H1 (cell line): ENCODE measurements at regions not wholly inside any gene's neighbourhood (a gene's known extent, or its start where the extent isn't known, plus 50 kb on each side); places are given as distances from the start of the nearest gene placed in this dataset.

Experiments used
- BACH1 ChIP-seq: IDR thresholded peaks from 2 replicates; pipeline ENCODE4 v1.6.1; 2012; ENCODE audit warnings: low read length, improper control_type of control experiment
- FOSL1 ChIP-seq: IDR thresholded peaks from 2 replicates; pipeline ENCODE4 v1.6.1; 2011; ENCODE audit warnings: mild to moderate bottlenecking, low read depth, low read length, moderate library complexity; ENCODE audit not compliant: insufficient read depth
- GTF2F1 ChIP-seq: IDR thresholded peaks from 2 replicates; pipeline ENCODE4 v1.6.1; 2012; ENCODE audit warnings: low read depth, low read length, improper control_type of control experiment, borderline replicate concordance
- JUND ChIP-seq: IDR thresholded peaks from 2 replicates; pipeline ENCODE4 v1.6.1; 2011; ENCODE audit warnings: mild to moderate bottlenecking, improper control_type of control experiment, low read length
- KDM4A ChIP-seq: IDR thresholded peaks from one replicate; pipeline ENCODE4 v1.7.1; 2012; ENCODE audit warnings: low read depth, mild to moderate bottlenecking, moderate library complexity, low read length, inconsistent platforms; ENCODE audit not compliant: severe bottlenecking
- POU5F1 ChIP-seq: IDR thresholded peaks from 2 replicates; pipeline ENCODE4 v1.6.1; 2011; ENCODE audit warnings: low read depth, mild to moderate bottlenecking, low read length, moderate library complexity
- SAP30 ChIP-seq: fragments of 300-600 bp; sonication (generic); IDR thresholded peaks from 2 replicates; pipeline ENCODE4 v1.7.1; 2012; ENCODE audit warnings: low read length, moderate library complexity, mild to moderate bottlenecking, inconsistent platforms; ENCODE audit not compliant: insufficient read depth, insufficient replicate concordance
- SIN3A ChIP-seq, 2 experiments: IDR thresholded peaks in 1 of 2; conservative IDR thresholded peaks in 1 of 2; 2 replicates each; pipeline ENCODE4 v1.6.1; 2011 to 2012; ENCODE audit warnings: low read length in 2 of 2, improper control_type of control experiment in 1 of 2, low read depth in 1 of 2, mild to moderate bottlenecking in 1 of 2
- TAF1 ChIP-seq: IDR thresholded peaks from 2 replicates; pipeline ENCODE4 v1.6.1; 2011; ENCODE audit warnings: mild to moderate bottlenecking, low read depth, low read length
- YY1 ChIP-seq: IDR thresholded peaks from 2 replicates; pipeline ENCODE4 v1.6.1; 2011; ENCODE audit warnings: low read depth, mild to moderate bottlenecking, low read length
- TF ChIP-seq, protein P1 (sequence below): fragments of 300-600 bp; sonication (generic); IDR thresholded peaks from 2 replicates; pipeline ENCODE4 v1.7.1; 2012; ENCODE audit warnings: low read length, moderate library complexity, mild to moderate bottlenecking, inconsistent platforms; ENCODE audit not compliant: insufficient replicate concordance

DNA sequence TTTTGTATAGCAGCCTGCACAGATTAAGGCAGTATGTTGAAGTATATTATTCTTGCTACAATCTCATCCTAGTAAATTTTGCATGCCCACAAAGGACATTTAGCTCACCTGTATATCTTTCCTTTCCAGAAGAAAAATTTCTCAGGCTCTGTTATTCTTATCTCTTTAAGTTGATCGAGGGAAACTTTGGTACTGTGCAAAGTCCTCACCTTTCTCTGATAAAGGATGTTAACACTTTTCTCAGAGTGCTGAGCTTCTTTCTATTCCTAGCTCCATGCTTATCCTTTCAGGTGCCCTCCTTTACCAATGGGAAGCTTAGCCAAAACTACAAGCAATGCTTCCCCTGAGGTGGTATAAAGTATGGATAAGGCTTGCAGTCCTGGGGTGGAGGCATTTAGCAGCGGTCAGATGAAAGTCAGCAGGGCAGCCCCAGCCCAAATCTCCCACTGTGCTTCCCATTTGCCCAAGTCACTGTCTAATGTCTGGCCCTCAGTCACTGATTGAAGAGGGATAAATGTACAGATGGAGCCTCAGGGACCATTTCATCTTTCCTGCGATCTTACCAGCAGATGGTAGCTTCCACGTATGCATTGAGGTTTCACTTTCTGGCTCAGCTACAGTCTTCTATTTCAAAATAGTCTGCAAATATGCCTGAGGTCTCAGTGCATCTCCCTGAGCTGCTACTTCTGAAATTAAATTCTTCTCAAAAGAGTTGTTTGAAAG is 127.8 kb upstream of the P2RY1 start (continued):
- TF ChIP-seq, protein P1, sequence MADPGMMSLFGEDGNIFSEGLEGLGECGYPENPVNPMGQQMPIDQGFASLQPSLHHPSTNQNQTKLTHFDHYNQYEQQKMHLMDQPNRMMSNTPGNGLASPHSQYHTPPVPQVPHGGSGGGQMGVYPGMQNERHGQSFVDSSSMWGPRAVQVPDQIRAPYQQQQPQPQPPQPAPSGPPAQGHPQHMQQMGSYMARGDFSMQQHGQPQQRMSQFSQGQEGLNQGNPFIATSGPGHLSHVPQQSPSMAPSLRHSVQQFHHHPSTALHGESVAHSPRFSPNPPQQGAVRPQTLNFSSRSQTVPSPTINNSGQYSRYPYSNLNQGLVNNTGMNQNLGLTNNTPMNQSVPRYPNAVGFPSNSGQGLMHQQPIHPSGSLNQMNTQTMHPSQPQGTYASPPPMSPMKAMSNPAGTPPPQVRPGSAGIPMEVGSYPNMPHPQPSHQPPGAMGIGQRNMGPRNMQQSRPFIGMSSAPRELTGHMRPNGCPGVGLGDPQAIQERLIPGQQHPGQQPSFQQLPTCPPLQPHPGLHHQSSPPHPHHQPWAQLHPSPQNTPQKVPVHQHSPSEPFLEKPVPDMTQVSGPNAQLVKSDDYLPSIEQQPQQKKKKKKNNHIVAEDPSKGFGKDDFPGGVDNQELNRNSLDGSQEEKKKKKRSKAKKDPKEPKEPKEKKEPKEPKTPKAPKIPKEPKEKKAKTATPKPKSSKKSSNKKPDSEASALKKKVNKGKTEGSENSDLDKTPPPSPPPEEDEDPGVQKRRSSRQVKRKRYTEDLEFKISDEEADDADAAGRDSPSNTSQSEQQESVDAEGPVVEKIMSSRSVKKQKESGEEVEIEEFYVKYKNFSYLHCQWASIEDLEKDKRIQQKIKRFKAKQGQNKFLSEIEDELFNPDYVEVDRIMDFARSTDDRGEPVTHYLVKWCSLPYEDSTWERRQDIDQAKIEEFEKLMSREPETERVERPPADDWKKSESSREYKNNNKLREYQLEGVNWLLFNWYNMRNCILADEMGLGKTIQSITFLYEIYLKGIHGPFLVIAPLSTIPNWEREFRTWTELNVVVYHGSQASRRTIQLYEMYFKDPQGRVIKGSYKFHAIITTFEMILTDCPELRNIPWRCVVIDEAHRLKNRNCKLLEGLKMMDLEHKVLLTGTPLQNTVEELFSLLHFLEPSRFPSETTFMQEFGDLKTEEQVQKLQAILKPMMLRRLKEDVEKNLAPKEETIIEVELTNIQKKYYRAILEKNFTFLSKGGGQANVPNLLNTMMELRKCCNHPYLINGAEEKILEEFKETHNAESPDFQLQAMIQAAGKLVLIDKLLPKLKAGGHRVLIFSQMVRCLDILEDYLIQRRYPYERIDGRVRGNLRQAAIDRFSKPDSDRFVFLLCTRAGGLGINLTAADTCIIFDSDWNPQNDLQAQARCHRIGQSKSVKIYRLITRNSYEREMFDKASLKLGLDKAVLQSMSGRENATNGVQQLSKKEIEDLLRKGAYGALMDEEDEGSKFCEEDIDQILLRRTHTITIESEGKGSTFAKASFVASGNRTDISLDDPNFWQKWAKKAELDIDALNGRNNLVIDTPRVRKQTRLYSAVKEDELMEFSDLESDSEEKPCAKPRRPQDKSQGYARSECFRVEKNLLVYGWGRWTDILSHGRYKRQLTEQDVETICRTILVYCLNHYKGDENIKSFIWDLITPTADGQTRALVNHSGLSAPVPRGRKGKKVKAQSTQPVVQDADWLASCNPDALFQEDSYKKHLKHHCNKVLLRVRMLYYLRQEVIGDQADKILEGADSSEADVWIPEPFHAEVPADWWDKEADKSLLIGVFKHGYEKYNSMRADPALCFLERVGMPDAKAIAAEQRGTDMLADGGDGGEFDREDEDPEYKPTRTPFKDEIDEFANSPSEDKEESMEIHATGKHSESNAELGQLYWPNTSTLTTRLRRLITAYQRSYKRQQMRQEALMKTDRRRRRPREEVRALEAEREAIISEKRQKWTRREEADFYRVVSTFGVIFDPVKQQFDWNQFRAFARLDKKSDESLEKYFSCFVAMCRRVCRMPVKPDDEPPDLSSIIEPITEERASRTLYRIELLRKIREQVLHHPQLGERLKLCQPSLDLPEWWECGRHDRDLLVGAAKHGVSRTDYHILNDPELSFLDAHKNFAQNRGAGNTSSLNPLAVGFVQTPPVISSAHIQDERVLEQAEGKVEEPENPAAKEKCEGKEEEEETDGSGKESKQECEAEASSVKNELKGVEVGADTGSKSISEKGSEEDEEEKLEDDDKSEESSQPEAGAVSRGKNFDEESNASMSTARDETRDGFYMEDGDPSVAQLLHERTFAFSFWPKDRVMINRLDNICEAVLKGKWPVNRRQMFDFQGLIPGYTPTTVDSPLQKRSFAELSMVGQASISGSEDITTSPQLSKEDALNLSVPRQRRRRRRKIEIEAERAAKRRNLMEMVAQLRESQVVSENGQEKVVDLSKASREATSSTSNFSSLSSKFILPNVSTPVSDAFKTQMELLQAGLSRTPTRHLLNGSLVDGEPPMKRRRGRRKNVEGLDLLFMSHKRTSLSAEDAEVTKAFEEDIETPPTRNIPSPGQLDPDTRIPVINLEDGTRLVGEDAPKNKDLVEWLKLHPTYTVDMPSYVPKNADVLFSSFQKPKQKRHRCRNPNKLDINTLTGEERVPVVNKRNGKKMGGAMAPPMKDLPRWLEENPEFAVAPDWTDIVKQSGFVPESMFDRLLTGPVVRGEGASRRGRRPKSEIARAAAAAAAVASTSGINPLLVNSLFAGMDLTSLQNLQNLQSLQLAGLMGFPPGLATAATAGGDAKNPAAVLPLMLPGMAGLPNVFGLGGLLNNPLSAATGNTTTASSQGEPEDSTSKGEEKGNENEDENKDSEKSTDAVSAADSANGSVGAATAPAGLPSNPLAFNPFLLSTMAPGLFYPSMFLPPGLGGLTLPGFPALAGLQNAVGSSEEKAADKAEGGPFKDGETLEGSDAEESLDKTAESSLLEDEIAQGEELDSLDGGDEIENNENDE = no peak
- TF ChIP-seq SIN3A (conservative IDR thresholded peaks at IDR 0.05 in 1 of 2, IDR thresholded peaks at IDR 0.05 in 1 of 2; ENCODE audit: low read depth in 1 of 2, low read length in 2 of 2) (no peak), FOSL1 (no peak), GTF2F1 (no peak), TAF1 (no peak), BACH1 (no peak), KDM4A (no peak), JUND (no peak), POU5F1 (no peak), YY1 (no peak), SAP30 (no peak)
